ENCODE measurements at regions not wholly inside any gene's neighbourhood (a gene's known extent, or its start where the extent isn't known, plus 50 kb on each side); places are given as distances from the start of the nearest gene placed in this dataset.

DNA sequence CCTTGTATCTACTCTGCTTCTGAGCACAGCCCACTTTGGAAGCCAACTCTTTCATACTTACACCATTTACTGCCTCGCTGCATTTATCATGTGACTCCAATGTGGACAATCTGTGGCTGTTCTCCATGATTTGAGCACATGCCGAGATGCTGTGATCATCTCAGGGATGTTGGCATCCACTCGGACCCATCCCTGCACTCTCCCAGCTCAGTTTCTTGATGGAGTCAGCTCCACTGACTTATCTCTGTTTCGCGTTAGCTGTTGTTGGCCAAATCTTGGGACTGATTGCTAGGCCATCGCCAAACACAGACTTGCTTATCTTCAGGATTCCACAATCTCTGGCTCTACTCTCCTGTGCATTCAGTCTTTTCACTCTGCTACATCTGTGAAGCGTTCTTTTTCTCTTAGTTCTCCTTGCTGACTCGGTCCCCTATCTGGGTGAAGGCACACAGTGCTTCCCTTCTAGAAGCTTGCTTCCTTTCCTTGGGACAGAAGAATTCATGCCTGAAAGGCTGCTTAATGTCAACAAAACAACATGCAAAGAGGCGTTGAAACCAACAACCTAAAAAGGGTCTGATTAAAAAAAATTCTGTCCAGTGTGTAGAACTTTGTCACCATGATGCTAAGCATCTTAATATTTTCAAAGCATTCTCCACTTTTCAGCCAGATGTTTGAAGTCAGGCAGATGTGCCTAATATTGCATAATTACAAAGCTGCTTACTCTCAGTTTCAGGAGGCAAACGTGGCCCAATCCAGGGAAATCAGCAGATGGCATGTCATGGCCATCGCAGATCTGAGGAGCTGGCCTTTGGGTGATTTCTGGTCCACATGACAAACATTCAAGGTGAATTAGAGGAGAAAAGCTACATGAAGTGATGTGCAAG is 120.7 kb downstream of the NGF start:
- TF ChIP-seq, protein P1, sequence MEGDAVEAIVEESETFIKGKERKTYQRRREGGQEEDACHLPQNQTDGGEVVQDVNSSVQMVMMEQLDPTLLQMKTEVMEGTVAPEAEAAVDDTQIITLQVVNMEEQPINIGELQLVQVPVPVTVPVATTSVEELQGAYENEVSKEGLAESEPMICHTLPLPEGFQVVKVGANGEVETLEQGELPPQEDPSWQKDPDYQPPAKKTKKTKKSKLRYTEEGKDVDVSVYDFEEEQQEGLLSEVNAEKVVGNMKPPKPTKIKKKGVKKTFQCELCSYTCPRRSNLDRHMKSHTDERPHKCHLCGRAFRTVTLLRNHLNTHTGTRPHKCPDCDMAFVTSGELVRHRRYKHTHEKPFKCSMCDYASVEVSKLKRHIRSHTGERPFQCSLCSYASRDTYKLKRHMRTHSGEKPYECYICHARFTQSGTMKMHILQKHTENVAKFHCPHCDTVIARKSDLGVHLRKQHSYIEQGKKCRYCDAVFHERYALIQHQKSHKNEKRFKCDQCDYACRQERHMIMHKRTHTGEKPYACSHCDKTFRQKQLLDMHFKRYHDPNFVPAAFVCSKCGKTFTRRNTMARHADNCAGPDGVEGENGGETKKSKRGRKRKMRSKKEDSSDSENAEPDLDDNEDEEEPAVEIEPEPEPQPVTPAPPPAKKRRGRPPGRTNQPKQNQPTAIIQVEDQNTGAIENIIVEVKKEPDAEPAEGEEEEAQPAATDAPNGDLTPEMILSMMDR (IDR thresholded peaks at IDR 0.05; ENCODE audit: insufficient read depth in 1 of 2, low read depth in 1 of 2, low read length in 1 of 2, severe bottlenecking in 1 of 2, unreplicated experiment in 1 of 2) = no peak
- CTCF ChIA-PET = no interaction called here
- intact Hi-C loops (cut with micrococcal nuclease; ENCODE audit: unreplicated experiment) = no loop called here
- Mint-ChIP-seq H3K9me3 (ENCODE audit: unreplicated experiment) (no peaks in the 10 kb centered on the region), H3K27ac (ENCODE audit: unreplicated experiment) (no peak overlapping the region), H3K4me1 (ENCODE audit: low read depth, unreplicated experiment) (peaks cover 21% of the 10 kb centered on the region), H3K4me3 (ENCODE audit: unreplicated experiment) (no peak overlapping the region), H3K36me3 (ENCODE audit: insufficient read depth, unreplicated experiment) (no peaks in the 10 kb centered on the region), H3K27me3 (ENCODE audit: insufficient read depth, unreplicated experiment) (no peaks in the 10 kb centered on the region)
- DNase-seq = no peak
- no TSS peak for BruUV-seq (replicated peaks)
- POLR2A ChIA-PET = no interaction called here
- Histone ChIP-seq H3K36me3 (ENCODE audit: control insufficient read depth, insufficient read depth, low read length) (no peaks in the 10 kb centered on the region), H3K4me1 (peaks cover 6% of the 10 kb centered on the region; the same call in 1 of the 2 replicates), H3K4me3 (ENCODE audit: low read depth, low read length) (no peak overlapping the region), H3K9me3 (no peaks in the 10 kb centered on the region), H3K27me3 (replicated peaks; ENCODE audit: control insufficient read depth, insufficient read depth, low read length) (no peaks in the 10 kb centered on the region)

DNA sequence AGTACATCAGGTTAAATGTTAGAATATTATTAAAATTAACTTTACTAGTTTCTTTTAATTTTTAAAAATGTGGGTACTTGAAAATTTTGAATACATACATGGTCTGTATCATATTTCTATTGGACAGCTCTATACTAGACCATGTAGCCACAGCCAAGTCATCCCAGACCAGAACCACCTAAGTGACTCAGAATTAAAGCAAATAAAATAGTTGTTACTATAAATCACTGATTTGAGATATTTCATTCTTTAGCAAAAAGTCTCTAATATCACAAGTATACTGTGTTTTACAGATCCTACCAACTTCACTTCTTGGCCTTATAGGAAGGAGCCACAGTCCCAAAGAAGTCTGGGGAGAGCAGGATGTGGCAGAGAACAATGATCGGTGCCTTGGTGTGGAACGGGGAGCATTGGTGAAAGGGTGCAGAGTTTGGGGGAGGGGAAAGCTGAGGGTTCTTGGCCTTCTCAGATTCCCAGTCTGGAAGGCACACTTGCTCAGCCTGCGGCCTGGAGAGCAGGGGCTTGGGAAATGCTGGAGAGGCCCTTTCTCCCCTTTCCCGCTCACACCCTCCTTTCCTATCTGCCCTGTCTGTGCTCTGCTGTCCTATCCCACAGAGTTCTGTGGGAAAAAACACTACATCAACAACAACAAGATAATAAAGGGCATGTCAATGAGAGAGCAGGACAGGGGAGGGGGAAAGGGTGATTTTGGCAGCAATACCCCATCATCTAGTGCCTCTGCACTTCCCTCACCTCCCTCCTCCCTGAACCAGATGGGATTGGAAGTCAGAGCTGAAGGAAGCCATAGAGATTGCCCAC is 122.1 kb downstream of the NGF start:
- intact Hi-C loops (cut with micrococcal nuclease; ENCODE audit: unreplicated experiment) = no loop called here
- Histone ChIP-seq H3K27me3 (replicated peaks; ENCODE audit: control insufficient read depth, insufficient read depth, low read length) (no peaks in the 10 kb centered on the region), H3K36me3 (ENCODE audit: control insufficient read depth, insufficient read depth, low read length) (no peaks in the 10 kb centered on the region), H3K9me3 (no peaks in the 10 kb centered on the region), H3K4me1 (peaks cover 6% of the 10 kb centered on the region; the same call in 1 of the 2 replicates), H3K4me3 (ENCODE audit: low read depth, low read length) (no peak overlapping the region)
- Mint-ChIP-seq H3K9me3 (ENCODE audit: unreplicated experiment) (no peaks in the 10 kb centered on the region), H3K27me3 (ENCODE audit: insufficient read depth, unreplicated experiment) (no peaks in the 10 kb centered on the region), H3K36me3 (ENCODE audit: insufficient read depth, unreplicated experiment) (no peaks in the 10 kb centered on the region), H3K27ac (ENCODE audit: unreplicated experiment) (no peak overlapping the region), H3K4me1 (ENCODE audit: low read depth, unreplicated experiment) (peaks cover 21% of the 10 kb centered on the region), H3K4me3 (ENCODE audit: unreplicated experiment) (no peak overlapping the region)
- POLR2A ChIA-PET = no interaction called here
- BruUV-seq (replicated peaks) = no TSS peak
- TF ChIP-seq, protein P1 (IDR thresholded peaks at IDR 0.05; ENCODE audit: insufficient read depth in 1 of 2, low read depth in 1 of 2, low read length in 1 of 2, severe bottlenecking in 1 of 2, unreplicated experiment in 1 of 2) = no peak
- no peak for DNase-seq
- CTCF ChIA-PET = no interaction called here

DNA sequence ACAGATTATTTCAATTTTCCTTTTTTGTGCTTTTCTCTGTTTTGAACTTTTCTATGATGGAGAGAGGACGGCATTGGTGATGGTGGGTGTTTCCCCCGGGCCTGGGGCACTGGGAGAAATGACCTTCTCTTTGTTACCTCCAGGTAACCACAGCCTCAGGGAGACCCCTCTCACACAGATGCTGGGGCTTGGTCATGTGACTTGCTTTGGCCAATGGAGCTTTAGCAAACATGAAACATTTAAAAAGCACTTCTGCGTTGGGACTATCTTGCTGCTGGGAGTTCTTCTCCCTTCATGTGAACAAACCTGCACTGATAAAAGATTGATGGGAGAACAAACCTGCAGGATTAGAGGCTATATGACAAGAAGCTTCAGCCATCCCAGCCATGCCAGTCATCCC is 122.9 kb downstream of the NGF start:
- H3K4me3 Mint-ChIP-seq (ENCODE audit: unreplicated experiment) = no peak overlapping the region
- H3K4me3 ChIP-seq (ENCODE audit: low read depth, low read length) = no peak overlapping the region
- no peaks in the 10 kb centered on the region for H3K9me3 Mint-ChIP-seq (ENCODE audit: unreplicated experiment)
- DNase-seq = no peak
- TF ChIP-seq, protein P1 (IDR thresholded peaks at IDR 0.05; ENCODE audit: insufficient read depth in 1 of 2, low read depth in 1 of 2, low read length in 1 of 2, severe bottlenecking in 1 of 2, unreplicated experiment in 1 of 2) = no peak
- no peaks in the 10 kb centered on the region for H3K36me3 ChIP-seq (ENCODE audit: control insufficient read depth, insufficient read depth, low read length)
- peaks cover 21% of the 10 kb centered on the region for H3K4me1 Mint-ChIP-seq (ENCODE audit: low read depth, unreplicated experiment)
- POLR2A ChIA-PET = no interaction called here
- no peaks in the 10 kb centered on the region for H3K36me3 Mint-ChIP-seq (ENCODE audit: insufficient read depth, unreplicated experiment)
- intact Hi-C loops (cut with micrococcal nuclease; ENCODE audit: unreplicated experiment) = no loop called here
- H3K27me3 Mint-ChIP-seq (ENCODE audit: insufficient read depth, unreplicated experiment) = no peaks in the 10 kb centered on the region
- CTCF ChIA-PET = no interaction called here
- H3K4me1 ChIP-seq = peaks cover 6% of the 10 kb centered on the region; the same call in 1 of the 2 replicates
- no peak overlapping the region for H3K27ac Mint-ChIP-seq (ENCODE audit: unreplicated experiment)
- no TSS peak for BruUV-seq (replicated peaks)
- H3K9me3 ChIP-seq = no peaks in the 10 kb centered on the region
- H3K27me3 ChIP-seq (replicated peaks; ENCODE audit: control insufficient read depth, insufficient read depth, low read length) = no peaks in the 10 kb centered on the region

Data from Caco-2 (cell line).